ENCODE measurements at regions not wholly inside any gene's neighbourhood (a gene's known extent, or its start where the extent isn't known, plus 50 kb on each side); places are given as distances from the start of the nearest gene placed in this dataset.

GRCh38 chr17:22467720-22468119, 775.4 kb downstream of the KCNJ18 start:
- Histone ChIP-seq H3K27me3 (ENCODE audit: control insufficient read depth, insufficient read depth) (no peaks in the 10 kb centered on the region), H3K9me3 (ENCODE audit: control insufficient read depth, low read length) (no peaks in the 10 kb centered on the region), H3K27ac (ENCODE audit: low read length) (no peak overlapping the region), H3K4me3 (ENCODE audit: low read length) (no peak overlapping the region), H3K4me1 (ENCODE audit: control insufficient read depth, insufficient read depth, low read length) (no peaks in the 10 kb centered on the region)
- ATAC-seq (no peak), DNase-seq (no peak)
- intact Hi-C loops (cut with DNase I), result no loop called here
- 64% methylated on average over 5 of the region's 5 CpGs for WGBS

- no peak overlapping the region for H3K4me3 ChIP-seq (ENCODE audit: low read length)
- no peaks in the 10 kb centered on the region for H3K9me3 ChIP-seq (ENCODE audit: control insufficient read depth, low read length)
- intact Hi-C loops (cut with DNase I), result no loop called here
- DNase-seq, result no peak
- no peak overlapping the region for H3K27ac ChIP-seq (ENCODE audit: low read length)
- no peak for ATAC-seq
- no peaks in the 10 kb centered on the region for H3K27me3 ChIP-seq (ENCODE audit: control insufficient read depth, insufficient read depth)
- WGBS, result 80% methylated on average over 9 of the region's 9 CpGs
- no peaks in the 10 kb centered on the region for H3K4me1 ChIP-seq (ENCODE audit: control insufficient read depth, insufficient read depth, low read length)
Measured at GRCh38 chr17:22469101-22469880, 777.0 kb downstream of the KCNJ18 start.

DNA sequence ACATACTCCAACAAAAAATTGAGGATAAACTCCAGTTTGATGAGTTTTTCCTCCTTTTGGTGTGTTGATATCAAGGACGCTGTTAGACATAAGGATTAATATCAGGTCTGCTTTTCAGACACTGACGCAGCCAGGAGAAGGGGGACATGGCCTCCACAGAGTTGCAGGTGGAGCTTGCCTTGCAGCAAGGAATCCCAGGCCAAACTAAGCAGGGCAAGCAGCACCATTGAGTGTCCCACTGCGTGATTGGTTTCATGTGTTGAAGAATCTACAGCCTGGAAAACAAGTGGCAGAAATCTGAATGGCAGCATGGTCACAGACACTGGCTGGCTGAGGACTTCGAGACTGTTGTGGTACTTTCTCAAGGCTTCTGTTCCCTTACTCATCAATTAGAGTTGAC, 777.6 kb downstream of the KCNJ18 start:
- ATAC-seq, result no peak
- intact Hi-C loops (cut with DNase I), result no loop called here

DNA sequence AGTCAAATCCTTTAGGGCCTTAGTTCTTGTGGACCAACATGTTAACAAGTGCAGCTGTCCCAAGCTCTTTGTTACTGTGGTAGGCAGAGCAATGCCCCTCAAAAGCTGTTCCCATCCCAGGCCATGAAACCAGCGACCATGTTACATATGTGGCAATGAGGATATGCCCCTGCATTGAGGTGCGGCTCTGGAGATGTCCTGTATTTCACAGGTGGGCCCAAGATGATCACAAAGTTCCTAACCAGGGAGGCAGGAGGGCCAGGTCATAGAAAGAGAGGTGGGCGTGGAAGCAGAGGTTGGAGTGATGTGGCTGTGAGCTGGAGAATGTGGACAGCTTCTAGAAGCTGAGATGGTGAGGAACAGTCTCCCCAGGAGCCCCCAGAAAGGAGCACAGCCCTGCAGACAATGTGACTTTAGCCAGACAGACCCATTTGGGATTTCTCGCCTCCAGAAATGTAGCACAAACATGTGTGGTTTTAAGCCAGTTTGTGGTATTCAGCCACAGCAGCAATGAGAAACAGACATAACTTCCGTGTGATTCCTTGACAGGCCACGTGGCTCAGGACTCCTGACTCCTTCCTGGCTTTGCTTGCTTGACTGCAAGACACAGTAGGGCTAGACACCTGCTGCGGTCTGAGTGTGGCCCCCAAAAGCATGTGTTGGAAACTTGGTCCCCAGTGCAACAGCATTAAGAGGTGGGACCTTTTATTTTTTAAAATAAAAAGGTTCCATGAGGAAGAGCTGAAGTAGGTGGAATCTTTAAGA, 778.3 kb downstream of the KCNJ18 start:
- Histone ChIP-seq H3K9me3 (ENCODE audit: control insufficient read depth, low read length) (no peaks in the 10 kb centered on the region), H3K4me3 (ENCODE audit: low read length) (no peak overlapping the region), H3K27me3 (ENCODE audit: control insufficient read depth, insufficient read depth) (no peaks in the 10 kb centered on the region), H3K27ac (ENCODE audit: low read length) (no peak overlapping the region), H3K4me1 (ENCODE audit: control insufficient read depth, insufficient read depth, low read length) (no peaks in the 10 kb centered on the region)
- no peak for ATAC-seq
- intact Hi-C loops (cut with DNase I), result no loop called here
- DNase-seq, result no peak
- WGBS, result 58% methylated on average over 7 of the region's 7 CpGs

More for the DNA sequence above, 777.6 kb downstream of the KCNJ18 start:
- 52% methylated on average over 4 of the region's 4 CpGs for WGBS
- no peak overlapping the region for H3K27ac ChIP-seq (ENCODE audit: low read length)
- H3K4me3 ChIP-seq (ENCODE audit: low read length), result no peak overlapping the region
- DNase-seq, result no peak
- H3K27me3 ChIP-seq (ENCODE audit: control insufficient read depth, insufficient read depth), result no peaks in the 10 kb centered on the region
- no peaks in the 10 kb centered on the region for H3K4me1 ChIP-seq (ENCODE audit: control insufficient read depth, insufficient read depth, low read length)
- no peaks in the 10 kb centered on the region for H3K9me3 ChIP-seq (ENCODE audit: control insufficient read depth, low read length)

- ATAC-seq (no peak), DNase-seq (no peak)
- Histone ChIP-seq H3K4me1 (ENCODE audit: control insufficient read depth, insufficient read depth, low read length) (no peaks in the 10 kb centered on the region), H3K27me3 (ENCODE audit: control insufficient read depth, insufficient read depth) (no peaks in the 10 kb centered on the region), H3K9me3 (ENCODE audit: control insufficient read depth, low read length) (peaks cover 4% of the 10 kb centered on the region), H3K4me3 (ENCODE audit: low read length) (no peak overlapping the region), H3K27ac (ENCODE audit: low read length) (no peak overlapping the region)
- 60% methylated on average over 3 of the region's 3 CpGs for WGBS
- intact Hi-C loops (cut with DNase I), result no loop called here
Measured at GRCh38 chr17:22484826-22485225, 792.5 kb downstream of the KCNJ18 start.

DNA sequence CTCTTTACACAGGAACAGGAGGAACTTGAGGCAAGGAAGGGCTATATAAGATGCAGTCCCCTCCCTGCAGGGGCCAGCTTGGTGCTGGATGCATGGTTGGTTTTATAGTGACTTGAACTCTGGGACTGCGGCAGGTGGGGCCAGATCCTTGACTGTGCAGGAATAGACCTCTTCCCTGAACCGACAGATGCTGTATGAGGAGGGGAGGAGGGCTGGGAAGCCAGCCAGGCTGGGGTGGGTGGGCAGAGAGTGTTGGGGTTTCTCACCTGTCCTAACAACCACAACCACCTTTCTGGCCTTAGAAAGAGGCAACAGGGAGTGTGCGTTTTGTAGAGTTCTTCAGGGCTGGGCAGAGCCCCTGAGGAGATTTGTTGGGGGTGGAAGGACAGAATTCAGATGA, 798.1 kb downstream of the KCNJ18 start:
- peaks cover 4% of the 10 kb centered on the region for H3K9me3 ChIP-seq (ENCODE audit: control insufficient read depth, low read length)
- intact Hi-C loops (cut with DNase I), result no loop called here
- H3K4me1 ChIP-seq (ENCODE audit: control insufficient read depth, insufficient read depth, low read length), result no peaks in the 10 kb centered on the region
- H3K27me3 ChIP-seq (ENCODE audit: control insufficient read depth, insufficient read depth), result no peaks in the 10 kb centered on the region
- DNase-seq, result no peak
- 39% methylated on average over 3 of the region's 3 CpGs for WGBS
- no peak overlapping the region for H3K27ac ChIP-seq (ENCODE audit: low read length)
- ATAC-seq, result no peak
- H3K4me3 ChIP-seq (ENCODE audit: low read length), result no peak overlapping the region

GRCh38 chr17:22492331-22492730, 800.0 kb downstream of the KCNJ18 start:
- no peak for DNase-seq
- no peak overlapping the region for H3K4me3 ChIP-seq (ENCODE audit: low read length)
- no peaks in the 10 kb centered on the region for H3K27me3 ChIP-seq (ENCODE audit: control insufficient read depth, insufficient read depth)
- ATAC-seq, result no peak
- no peak overlapping the region for H3K27ac ChIP-seq (ENCODE audit: low read length)
- no peaks in the 10 kb centered on the region for H3K4me1 ChIP-seq (ENCODE audit: control insufficient read depth, insufficient read depth, low read length)
- peaks cover under 1% of the 10 kb centered on the region for H3K9me3 ChIP-seq (ENCODE audit: control insufficient read depth, low read length)
- intact Hi-C loops (cut with DNase I), result no loop called here
- WGBS, result 47% methylated on average over 4 of the region's 4 CpGs

DNA sequence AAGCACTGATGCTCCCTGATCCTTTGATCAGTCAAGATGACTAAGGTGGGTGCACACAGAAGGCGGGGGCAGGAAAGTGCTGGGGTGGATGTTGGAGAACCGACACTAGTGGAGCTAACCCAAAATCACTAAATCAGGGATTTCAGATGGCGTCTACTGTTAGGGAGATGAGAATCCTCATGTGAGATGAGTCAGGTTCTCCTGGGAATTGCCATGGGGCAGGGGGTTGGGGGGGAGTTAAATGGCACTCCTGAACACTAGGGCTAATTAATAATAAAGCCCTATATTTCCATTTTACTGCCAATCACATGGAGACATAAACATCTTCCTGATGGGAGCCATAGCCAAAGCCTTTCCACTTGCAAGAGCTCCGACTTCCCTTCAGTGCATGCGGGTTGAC, 804.1 kb downstream of the KCNJ18 start:
- Histone ChIP-seq H3K4me3 (ENCODE audit: low read length) (no peak overlapping the region), H3K27ac (ENCODE audit: low read length) (no peak overlapping the region), H3K27me3 (ENCODE audit: control insufficient read depth, insufficient read depth) (no peaks in the 10 kb centered on the region), H3K9me3 (ENCODE audit: control insufficient read depth, low read length) (no peaks in the 10 kb centered on the region), H3K4me1 (ENCODE audit: control insufficient read depth, insufficient read depth, low read length) (no peaks in the 10 kb centered on the region)
- intact Hi-C loops (cut with DNase I), result no loop called here
- no peak for ATAC-seq
- DNase-seq, result no peak
- WGBS, result 70% methylated on average over 5 of the region's 5 CpGs

GRCh38 chr17:22503322-22503899, 811.1 kb downstream of the KCNJ18 start:
- WGBS, result 56% methylated on average over 5 of the region's 5 CpGs
- DNase-seq (no peak), ATAC-seq (no peak)
- no peaks in the 10 kb centered on the region for H3K27me3 ChIP-seq (ENCODE audit: control insufficient read depth, insufficient read depth)
- intact Hi-C loops (cut with DNase I), result no loop called here
- H3K9me3 ChIP-seq (ENCODE audit: control insufficient read depth, low read length), result no peaks in the 10 kb centered on the region
- H3K4me1 ChIP-seq (ENCODE audit: control insufficient read depth, insufficient read depth, low read length), result no peaks in the 10 kb centered on the region
- no peak overlapping the region for H3K27ac ChIP-seq (ENCODE audit: low read length)
- H3K4me3 ChIP-seq (ENCODE audit: low read length), result no peak overlapping the region

DNA sequence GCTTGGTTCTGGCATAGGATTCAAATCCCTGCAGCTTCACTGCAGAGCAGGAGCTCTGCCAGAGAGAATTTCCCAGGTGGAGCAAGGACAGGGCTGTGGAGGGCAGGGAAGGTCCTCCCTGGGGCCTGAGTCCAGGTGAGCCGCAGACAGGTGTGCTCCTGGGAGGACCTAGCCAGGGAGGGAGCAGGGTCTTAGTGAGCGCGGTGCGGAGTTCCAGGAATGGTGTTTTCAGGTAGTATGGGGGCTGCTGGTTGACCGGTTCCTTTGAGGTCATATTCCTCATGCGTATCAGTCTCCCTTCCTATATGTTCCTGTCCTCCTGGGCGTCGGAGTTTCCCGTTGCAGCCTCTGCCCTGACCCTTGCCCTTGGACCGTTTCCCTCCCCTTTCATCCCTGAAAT, 813.3 kb downstream of the KCNJ18 start:
- no peaks in the 10 kb centered on the region for H3K27me3 ChIP-seq (ENCODE audit: control insufficient read depth, insufficient read depth)
- no peak overlapping the region for H3K27ac ChIP-seq (ENCODE audit: low read length)
- H3K4me1 ChIP-seq (ENCODE audit: control insufficient read depth, insufficient read depth, low read length), result no peaks in the 10 kb centered on the region
- DNase-seq (no peak), ATAC-seq (no peak)
- H3K9me3 ChIP-seq (ENCODE audit: control insufficient read depth, low read length), result no peaks in the 10 kb centered on the region
- no peak overlapping the region for H3K4me3 ChIP-seq (ENCODE audit: low read length)
- intact Hi-C loops (cut with DNase I), result no loop called here
- WGBS, result 89% methylated on average over 10 of the region's 10 CpGs

GRCh38 chr17:22506231-22506630, 813.9 kb downstream of the KCNJ18 start:
- ATAC-seq (no peak), DNase-seq (no peak)
- H3K27ac ChIP-seq (ENCODE audit: low read length), result no peak overlapping the region
- H3K4me3 ChIP-seq (ENCODE audit: low read length), result no peak overlapping the region
- H3K4me1 ChIP-seq (ENCODE audit: control insufficient read depth, insufficient read depth, low read length), result no peaks in the 10 kb centered on the region
- 77% methylated on average over 23 of the region's 23 CpGs for WGBS
- no peaks in the 10 kb centered on the region for H3K27me3 ChIP-seq (ENCODE audit: control insufficient read depth, insufficient read depth)
- no peaks in the 10 kb centered on the region for H3K9me3 ChIP-seq (ENCODE audit: control insufficient read depth, low read length)
- intact Hi-C loops (cut with DNase I), result no loop called here
